ENCODE measurements at regions not wholly inside any gene's neighbourhood (a gene's known extent, or its start where the extent isn't known, plus 50 kb on each side); places are given as distances from the start of the nearest gene placed in this dataset.

DNA sequence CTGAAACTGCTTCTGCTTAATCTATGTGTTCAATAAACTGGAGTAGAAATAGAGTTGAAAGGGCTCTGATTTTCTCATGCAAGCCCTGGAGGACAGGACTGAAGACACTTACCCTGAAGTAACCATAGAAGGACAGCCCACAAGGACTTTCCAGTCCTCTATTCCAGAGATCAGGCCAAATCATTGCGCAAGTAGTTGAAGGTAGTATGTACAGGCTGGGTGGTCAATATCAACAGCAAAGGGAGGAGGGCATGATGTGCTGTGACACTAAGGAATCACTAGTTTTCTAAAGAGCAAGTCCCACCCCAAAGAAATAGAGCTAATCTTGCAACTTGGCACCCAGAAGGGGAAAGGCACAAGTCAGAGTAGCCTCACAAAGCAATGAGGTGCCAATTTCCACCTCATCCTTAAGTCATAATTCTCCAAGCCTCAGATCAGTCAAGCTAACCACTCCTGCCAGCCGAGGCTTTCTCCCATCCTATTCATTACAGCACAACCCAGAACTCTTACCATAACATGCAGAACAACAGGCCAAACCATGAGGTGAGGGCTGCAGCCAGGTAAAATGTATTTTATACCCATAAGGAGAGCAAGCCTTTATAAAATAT is 533.5 kb downstream of the TNS1 start:
- TF ChIP-seq, protein P1, sequence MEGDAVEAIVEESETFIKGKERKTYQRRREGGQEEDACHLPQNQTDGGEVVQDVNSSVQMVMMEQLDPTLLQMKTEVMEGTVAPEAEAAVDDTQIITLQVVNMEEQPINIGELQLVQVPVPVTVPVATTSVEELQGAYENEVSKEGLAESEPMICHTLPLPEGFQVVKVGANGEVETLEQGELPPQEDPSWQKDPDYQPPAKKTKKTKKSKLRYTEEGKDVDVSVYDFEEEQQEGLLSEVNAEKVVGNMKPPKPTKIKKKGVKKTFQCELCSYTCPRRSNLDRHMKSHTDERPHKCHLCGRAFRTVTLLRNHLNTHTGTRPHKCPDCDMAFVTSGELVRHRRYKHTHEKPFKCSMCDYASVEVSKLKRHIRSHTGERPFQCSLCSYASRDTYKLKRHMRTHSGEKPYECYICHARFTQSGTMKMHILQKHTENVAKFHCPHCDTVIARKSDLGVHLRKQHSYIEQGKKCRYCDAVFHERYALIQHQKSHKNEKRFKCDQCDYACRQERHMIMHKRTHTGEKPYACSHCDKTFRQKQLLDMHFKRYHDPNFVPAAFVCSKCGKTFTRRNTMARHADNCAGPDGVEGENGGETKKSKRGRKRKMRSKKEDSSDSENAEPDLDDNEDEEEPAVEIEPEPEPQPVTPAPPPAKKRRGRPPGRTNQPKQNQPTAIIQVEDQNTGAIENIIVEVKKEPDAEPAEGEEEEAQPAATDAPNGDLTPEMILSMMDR (IDR thresholded peaks at IDR 0.05) = no peak
- no peak for TF ChIP-seq POLR2A (IDR thresholded peaks at IDR 0.05)
